GM19452 (cell line): ENCODE measurements at regions not wholly inside any gene's neighbourhood (a gene's known extent, or its start where the extent isn't known, plus 50 kb on each side); places are given as distances from the start of the nearest gene placed in this dataset.
A peak's percentile ranks its signal among the peaks of the same experiment; 100 is the strongest.
"Not testable (repeated sequence)": the region's sequence is repeated elsewhere in the genome, so short reads cannot be mapped to it uniquely, and the experiment has no call there.

Experiments
- ATAC-seq: cut with Tn5 transposase; IDR thresholded peaks from one replicate; pipeline ENCODE4 v1.9.1; 2021; ENCODE audit not compliant: unreplicated experiment

GRCh38 chrX:131595120-131595519 lies 51.2 kb downstream of the OR13H1 start:
- no peak for ATAC-seq

GRCh38 chrX:131607792-131608369 lies 64.0 kb downstream of the OR13H1 start:
- no peak for ATAC-seq

- ATAC-seq = no peak
Observed at GRCh38 chrX:131609480-131609879, 65.6 kb downstream of the OR13H1 start.

DNA sequence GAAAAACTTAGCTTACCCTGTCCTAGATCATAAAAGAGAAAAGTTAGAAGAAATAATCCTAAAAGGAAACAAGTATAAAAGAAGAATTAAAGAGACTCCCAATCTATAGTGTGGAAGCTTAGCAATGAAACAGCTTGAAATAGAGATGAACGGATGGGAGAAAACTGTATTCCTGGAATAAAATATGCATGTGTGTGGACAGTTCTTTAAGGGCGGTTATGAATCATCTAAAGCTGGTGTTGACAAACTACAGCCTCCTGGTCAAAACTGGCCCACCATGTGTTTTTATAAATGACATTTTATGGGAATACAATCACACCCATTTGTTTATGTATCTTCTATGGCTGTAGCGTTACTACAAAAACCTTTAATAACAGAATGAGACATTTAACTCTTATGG lies 69.4 kb downstream of the OR13H1 start:
- no peak for ATAC-seq

DNA sequence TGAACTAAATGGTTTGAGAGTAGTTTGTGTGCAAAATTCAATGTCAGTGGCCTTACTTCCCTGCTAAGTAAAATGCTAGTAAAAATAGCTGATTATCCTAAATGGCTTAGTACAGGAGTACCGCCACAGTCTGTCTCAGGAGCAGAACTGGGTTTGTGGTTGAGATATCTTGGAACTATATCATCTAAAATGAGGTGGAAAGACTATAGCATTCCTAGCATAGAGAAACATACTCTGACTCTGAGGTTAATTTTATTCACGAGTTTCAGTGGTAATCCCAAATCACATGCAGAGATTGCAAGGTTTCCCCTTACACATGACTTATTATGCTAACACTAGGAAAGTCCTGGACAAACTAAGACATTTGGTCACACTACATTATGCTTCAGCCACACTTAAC lies 70.4 kb downstream of the OR13H1 start:
- ATAC-seq = no peak

- ATAC-seq = no peak
Observed at GRCh38 chrX:131617182-131617581, 73.3 kb downstream of the OR13H1 start.

DNA sequence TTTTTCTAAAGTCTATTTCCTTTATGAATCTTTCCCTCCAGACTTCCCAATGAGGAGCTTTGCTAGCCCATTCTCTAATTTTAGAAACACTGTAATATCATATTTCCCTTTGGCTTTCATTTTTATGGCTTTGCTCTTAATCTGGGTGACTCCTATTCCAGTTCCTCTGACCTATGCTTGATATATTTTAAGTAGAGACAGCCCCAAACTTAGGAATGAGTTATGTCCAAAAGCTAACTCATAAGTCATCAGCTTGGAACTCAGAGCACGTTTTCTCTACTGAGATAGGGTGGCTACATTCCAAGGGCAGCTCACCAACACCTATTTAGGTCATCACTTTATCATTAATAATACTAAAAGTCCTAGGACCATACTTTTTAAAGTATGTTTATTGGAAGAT lies 77.8 kb downstream of the OR13H1 start:
- ATAC-seq = no peak

- ATAC-seq = no peak
Observed at GRCh38 chrX:131626681-131627296, 82.9 kb downstream of the OR13H1 start.

GRCh38 chrX:131630534-131630933 lies 86.7 kb downstream of the OR13H1 start:
- no peak for ATAC-seq

DNA sequence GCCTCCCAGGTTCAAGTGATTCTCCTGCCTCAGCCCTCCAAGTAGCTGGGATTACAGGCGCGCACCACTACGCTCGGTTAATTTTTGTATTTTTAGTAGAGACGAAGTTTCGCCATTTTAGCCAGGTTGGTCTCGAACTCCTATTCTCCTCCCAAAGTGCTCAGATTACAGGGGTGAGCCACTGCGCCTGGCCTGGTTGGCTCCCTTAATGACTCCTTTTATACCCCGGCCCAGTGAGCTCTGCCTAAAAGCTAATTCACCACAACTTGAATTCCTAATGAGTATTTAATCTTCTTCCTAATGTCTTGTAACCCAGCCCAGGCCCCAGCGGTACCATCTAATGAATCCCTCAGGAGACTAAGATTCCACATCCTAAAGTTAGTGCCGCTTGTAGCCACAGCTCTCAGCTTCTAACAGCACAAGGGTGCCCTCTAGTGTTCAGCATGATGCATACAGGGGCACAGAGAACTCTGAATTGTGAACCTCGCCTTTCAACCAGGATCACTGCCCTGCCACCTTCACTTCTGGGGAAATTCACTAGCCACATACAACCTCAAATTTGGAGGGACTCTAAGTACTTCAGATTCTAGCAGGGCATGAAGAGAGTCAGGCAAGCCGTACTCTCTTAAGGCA lies 89.5 kb downstream of the OR13H1 start:
- ATAC-seq = peak; percentile 66

DNA sequence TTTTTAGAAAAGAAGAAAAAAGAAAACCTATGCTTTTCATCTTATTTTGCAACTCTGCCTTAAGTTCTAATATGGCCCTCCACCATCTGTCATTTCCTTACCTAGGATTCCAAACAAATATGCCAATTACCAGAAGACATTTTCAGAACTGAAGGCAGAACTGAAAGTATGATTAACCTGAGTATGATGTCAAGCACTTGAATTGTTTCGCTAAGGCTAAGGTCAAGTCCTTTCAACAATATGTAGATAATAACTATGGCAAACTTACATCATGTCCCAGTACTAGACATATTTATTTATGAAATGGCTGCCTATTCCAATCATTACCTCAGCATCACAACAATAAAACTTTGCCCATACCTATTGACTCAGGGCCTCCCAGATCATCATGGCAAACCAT lies 91.0 kb downstream of the OR13H1 start:
- ATAC-seq = no peak

GRCh38 chrX:131646106-131646505 lies 102.2 kb downstream of the OR13H1 start:
- ATAC-seq = no peak

- no peak for ATAC-seq
Observed at GRCh38 chrX:131649741-131650140, 105.9 kb downstream of the OR13H1 start.

DNA sequence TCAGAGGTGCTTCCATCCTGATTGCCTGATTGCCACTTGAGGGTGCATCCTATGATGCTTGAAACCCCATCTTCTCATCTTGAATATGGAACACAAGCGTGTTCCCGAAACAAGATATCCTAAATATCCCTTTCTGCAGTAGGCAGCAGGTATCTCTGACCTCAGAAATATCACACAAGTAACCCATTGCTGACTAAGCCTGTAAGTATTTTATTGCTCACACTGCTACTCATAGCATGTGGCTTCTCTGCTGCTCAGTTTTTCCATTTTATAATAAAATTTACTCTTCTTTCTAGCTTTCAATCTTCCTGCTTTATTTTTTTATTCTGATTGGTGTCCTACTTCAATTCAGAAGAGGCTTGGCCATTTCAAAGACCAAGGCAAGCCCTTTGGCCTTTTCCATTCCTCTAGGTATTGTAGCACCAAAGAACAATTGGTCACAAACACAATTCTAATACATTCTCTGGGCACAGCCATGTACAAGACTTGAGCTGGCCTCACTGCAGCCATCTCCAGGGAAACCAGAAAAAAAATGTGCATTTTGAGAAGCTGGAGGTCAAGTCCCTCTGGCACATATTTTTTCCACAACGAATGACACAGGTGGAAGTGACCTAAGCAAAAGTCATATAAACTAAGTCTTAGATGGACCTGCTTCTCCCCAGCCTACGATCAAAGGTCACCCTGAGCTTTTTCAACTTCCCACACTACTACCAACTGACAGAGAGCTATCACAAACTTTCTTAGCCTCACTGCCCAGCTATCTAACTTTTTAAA lies 107.0 kb downstream of the OR13H1 start:
- ATAC-seq = no peak

DNA sequence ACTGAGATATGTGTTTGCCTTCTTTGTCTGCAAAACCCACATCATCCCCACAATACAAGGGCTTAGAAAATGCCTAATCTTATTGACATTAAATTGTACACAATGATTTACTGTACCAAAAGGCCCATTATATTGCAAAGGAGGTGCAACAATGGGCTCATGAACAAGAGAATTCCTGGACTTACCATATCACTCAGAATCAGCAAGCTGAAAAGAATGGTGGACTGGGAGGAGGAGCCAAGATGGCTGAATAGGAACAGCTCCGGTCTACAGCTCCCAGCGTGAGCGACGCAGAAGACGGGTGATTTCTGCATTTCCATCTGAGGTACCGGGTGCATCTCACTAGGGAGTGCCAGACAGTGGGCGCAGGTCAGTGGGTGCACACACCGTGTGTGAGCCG lies 119.9 kb downstream of the OR13H1 start:
- ATAC-seq = not testable (repeated sequence)

GRCh38 chrX:131671735-131672134 lies 127.9 kb downstream of the OR13H1 start:
- ATAC-seq = no peak

DNA sequence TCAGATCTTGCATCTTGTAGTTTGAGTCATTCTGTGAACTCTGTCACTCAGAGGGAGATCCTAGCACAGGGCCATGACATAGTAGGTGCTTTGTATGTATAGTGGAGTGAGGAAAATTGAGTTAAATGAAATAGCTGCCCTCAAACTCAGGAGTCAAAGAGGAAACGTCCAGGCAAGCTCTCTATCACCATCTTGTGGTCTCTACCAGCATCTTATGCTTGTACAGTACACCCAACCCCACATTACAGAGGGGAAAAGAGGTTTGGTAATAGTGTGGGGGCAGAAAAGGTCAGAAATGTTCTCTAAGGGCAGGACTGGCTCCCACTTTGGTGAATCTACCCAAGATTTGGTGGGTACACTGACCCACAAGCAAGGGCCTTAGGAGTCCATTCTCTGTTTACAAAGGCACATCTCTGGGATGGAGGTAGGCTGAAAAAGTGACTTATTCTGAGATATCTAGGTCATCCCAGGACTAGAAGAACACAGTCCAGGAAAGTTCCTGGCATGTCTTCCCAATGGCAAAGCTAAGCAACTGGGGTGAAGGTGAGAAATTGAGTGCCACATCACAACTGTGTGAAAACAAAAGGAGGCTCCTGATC lies 131.8 kb downstream of the OR13H1 start:
- no peak for ATAC-seq

DNA sequence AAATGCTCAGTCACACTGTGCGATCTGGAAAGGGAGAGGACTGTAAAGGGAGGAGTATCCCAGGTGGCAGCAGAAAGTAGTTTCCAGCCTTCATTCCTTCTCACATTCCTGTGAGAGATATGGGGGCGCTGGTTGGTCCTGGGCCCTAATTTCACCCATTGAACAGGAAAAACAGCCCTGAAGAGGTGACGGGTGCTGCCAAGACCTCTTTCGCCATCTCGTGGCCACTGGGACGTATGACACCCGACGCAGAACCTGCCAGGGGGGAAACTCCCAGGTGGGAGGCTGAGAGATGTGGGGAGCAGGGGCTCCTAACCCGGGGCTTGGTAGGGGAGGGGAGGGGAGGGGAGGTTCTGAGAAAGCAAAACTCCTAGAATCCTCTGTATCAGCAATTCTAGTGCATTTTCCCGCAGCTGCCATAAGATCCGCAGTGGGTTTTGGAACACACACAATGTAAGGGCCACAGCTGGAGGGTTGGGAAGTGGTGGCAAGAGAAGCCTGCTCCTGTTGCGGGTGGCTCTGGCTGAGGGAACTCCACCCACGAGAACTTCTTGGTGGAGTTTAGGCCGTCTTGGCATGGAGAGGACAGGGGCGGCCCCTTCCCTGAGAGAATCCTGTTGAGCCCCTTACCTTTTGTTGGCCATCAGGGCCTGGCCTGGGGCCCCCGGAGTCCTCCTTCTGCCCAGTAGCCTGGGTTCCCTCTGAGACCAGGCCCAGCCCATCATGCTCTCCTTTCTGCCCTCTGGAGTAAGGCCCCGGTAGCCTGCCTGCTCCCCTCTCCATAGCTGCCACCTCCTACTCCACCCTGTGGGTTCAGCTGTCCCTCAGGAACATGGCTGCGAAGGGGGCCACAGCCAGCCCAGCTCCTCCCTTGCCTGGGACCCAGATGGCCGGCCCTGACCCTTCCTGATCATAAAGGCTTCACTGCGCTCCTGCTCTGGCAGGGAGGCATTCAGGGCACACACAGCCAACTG lies 134.1 kb downstream of the OR13H1 start:
- no peak for ATAC-seq

- not testable (repeated sequence) for ATAC-seq
Observed at GRCh38 chrX:131682735-131683134, 138.9 kb downstream of the OR13H1 start.

GRCh38 chrX:131693359-131693758 lies 149.5 kb downstream of the OR13H1 start:
- ATAC-seq = no peak
